Activated naive CD4-positive, alpha-beta T cell treated with anti-CD3 and anti-CD28 coated beads, Interleukin-2, amount 10 ng/mL, durations not matched to agents 7 days and 5 days (primary cell): ENCODE measurements at regions not wholly inside any gene's neighbourhood (a gene's known extent, or its start where the extent isn't known, plus 50 kb on each side); places are given as distances from the start of the nearest gene placed in this dataset.

Source experiments
- CTCF ChIA-PET: fragments of 350-600 bp; sonication (Branson Sonifier 250); formaldehyde crosslinking; loops from one replicate; lab custom pipeline; 2021; ENCODE audit warnings: antibody characterized with exemption; lab: Charles Lee
- DNase-seq: peaks from one replicate; pipeline ENCODE4 v3.0.0-alpha.2; 2020
- H3K27ac Mint-ChIP-seq: one replicate; pipeline ENCODE4 v1.8.0; 2021; ENCODE audit warnings: mild to moderate bottlenecking, moderate library complexity, mixed read lengths
- H3K27me3 Mint-ChIP-seq: one replicate; pipeline ENCODE4 v1.8.0; 2021; ENCODE audit warnings: mild to moderate bottlenecking, mixed read lengths
- H3K36me3 Mint-ChIP-seq: one replicate; pipeline ENCODE4 v1.8.0; 2021; ENCODE audit warnings: mixed read lengths
- H3K4me1 Mint-ChIP-seq: one replicate; pipeline ENCODE4 v1.8.0; 2021; ENCODE audit warnings: mixed read lengths
- H3K4me3 Mint-ChIP-seq: one replicate; pipeline ENCODE4 v1.8.0; 2021; ENCODE audit warnings: mild to moderate bottlenecking, moderate library complexity, mixed read lengths
- H3K9me3 Mint-ChIP-seq: one replicate; pipeline ENCODE4 v1.8.0; 2021; ENCODE audit warnings: mixed read lengths

DNA sequence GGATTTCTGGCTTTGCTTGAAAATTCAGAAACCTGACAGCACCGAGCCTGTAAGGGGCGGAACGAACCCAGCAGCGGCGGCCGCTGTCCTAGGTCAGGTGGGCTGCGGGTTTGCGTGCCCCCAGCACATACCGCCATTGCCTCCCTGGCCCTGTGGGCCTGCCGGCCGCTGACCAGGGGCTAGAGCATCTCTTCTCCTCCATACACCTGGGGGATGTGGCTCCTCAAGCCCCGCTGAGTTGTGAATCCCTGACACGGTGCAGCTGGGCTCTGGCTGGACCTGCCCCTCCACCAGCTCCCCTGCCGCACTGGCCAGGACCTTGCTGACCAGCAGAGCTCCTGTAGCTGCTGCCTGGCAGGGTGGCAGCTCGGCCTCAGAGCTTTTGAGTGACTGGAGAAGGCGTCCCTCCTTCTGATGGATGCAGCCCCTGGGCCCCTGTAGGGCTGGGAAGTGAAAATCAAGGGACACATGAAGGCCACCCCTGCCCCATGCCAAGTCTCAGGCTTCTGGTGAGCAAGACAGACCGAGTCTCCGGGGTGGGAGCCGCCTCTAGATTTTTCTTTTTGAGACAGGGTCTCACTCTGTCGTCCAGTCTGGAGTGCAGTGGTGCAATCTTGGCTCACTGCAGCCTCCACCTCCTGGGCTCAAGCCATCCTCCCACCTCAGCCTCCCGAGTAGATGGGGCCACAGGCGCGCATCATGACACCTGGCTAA is 184.9 kb upstream of the SFSWAP start:
- Mint-ChIP-seq H3K36me3 (no peaks in the 10 kb centered on the region), H3K9me3 (no peaks in the 10 kb centered on the region), H3K4me3 (no peak overlapping the region), H3K27me3 (no peaks in the 10 kb centered on the region), H3K4me1 (peaks cover 3% of the 10 kb centered on the region), H3K27ac (no peak overlapping the region)
- DNase-seq, result no peak
- CTCF ChIA-PET, result no interaction called here

GRCh38 chr12:131527092-131527491 is 183.8 kb upstream of the SFSWAP start:
- Mint-ChIP-seq H3K4me1 (peaks cover 3% of the 10 kb centered on the region), H3K9me3 (no peaks in the 10 kb centered on the region), H3K27me3 (no peaks in the 10 kb centered on the region), H3K4me3 (no peak overlapping the region), H3K36me3 (no peaks in the 10 kb centered on the region), H3K27ac (no peak overlapping the region)
- CTCF ChIA-PET, result no interaction called here
- DNase-seq, result no peak

DNA sequence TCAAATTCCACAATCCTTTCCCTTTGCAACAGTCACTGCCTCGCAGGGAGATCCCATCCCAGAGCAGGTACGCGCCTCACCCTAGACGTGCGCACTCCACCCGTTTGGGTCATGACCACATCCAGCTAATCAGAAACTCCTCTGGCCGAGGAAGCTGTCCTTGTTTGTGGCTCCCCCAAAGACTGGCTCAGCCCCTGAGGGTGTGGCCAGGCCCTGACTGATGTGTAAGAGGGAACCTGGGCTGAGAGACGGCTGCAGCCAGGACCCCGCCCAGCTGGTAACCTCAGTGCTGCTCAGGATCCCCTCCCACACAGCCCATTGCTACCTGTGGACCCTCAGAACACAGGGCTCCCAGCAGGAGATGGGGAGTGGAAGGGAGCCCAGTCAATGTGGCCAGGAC is 183.2 kb upstream of the SFSWAP start:
- Mint-ChIP-seq H3K4me1 (peaks cover 3% of the 10 kb centered on the region), H3K27me3 (no peaks in the 10 kb centered on the region), H3K36me3 (no peaks in the 10 kb centered on the region), H3K4me3 (no peak overlapping the region), H3K27ac (no peak overlapping the region), H3K9me3 (no peaks in the 10 kb centered on the region)
- CTCF ChIA-PET, result no interaction called here
- DNase-seq, result no peak

- Mint-ChIP-seq H3K36me3 (no peaks in the 10 kb centered on the region), H3K9me3 (no peaks in the 10 kb centered on the region), H3K27ac (no peak overlapping the region), H3K4me1 (peaks cover 3% of the 10 kb centered on the region), H3K4me3 (no peak overlapping the region), H3K27me3 (no peaks in the 10 kb centered on the region)
- CTCF ChIA-PET, result no interaction called here
- DNase-seq, result no peak
Measured at GRCh38 chr12:131528144-131528543, 182.7 kb upstream of the SFSWAP start.

DNA sequence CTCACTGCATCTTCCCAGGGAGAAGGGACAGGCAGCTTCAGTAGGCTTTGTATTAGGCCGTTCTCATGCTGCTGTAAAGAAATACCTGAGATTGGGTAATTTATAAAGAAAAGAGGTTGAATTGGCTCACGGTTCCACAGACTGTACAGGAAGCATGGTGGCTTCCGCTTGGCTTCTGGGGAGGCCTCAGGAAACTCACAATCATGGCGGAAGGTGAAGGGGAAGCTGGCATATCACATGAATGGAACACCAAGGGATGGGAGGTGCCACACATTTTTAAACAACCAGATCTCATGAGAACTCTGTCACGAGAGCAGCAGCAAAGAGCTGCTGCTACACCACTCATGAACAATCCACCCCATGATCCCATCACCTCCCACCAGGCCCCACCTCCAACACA is 182.2 kb upstream of the SFSWAP start:
- no peak overlapping the region for H3K27ac Mint-ChIP-seq
- peaks cover 3% of the 10 kb centered on the region for H3K4me1 Mint-ChIP-seq
- CTCF ChIA-PET, result no interaction called here
- H3K4me3 Mint-ChIP-seq, result no peak overlapping the region
- H3K27me3 Mint-ChIP-seq, result no peaks in the 10 kb centered on the region
- no peaks in the 10 kb centered on the region for H3K36me3 Mint-ChIP-seq
- no peaks in the 10 kb centered on the region for H3K9me3 Mint-ChIP-seq
- DNase-seq, result no peak

DNA sequence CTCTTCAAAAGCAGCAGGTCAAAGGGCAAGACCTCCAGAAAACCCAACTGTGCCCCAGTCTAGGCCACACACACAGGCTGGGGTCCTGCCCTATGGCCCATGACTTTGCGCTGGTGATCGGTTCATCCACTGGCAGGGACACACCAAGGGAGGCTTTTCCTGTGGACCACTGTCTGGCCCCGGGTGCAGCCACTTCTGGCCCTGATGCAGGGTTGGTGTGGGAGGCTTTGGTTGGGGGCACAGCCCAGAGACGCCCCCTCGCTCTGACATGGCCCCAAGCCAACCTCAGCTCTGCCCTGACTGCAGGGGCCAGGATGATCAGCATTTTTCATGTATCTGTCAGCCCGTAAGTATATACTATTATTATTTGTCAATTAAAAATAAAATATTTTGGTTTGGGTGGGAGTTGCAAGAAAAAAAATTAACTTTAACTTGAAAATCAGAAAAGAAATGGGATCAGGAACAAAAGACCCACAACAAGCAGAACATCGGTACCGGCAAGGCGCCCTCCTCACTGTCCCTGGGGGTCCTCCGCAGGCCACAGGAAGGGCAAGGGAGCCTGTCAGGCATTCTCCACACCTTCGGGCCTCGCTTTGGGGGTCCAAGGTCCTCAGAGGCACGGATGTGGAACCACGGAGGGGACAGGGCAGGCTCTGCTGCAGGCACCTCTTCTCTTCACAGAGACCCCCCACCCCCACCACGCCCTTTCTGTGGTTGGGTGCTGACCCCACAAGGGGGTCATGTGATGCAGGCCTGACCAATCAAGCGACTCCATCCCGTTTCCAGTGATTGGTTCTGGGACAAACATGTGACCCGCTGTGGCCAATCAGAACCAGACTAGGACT is 181.5 kb upstream of the SFSWAP start:
- CTCF ChIA-PET, result interaction anchor here (0.6 kb wide), 1 partner anchor 77 kb away, joined by 3 read pairs; no protein-coding TSS in a partner anchor
- H3K4me1 Mint-ChIP-seq, result peaks cover 3% of the 10 kb centered on the region
- no peak overlapping the region for H3K27ac Mint-ChIP-seq
- no peaks in the 10 kb centered on the region for H3K9me3 Mint-ChIP-seq
- DNase-seq, result no peak
- no peaks in the 10 kb centered on the region for H3K36me3 Mint-ChIP-seq
- no peak overlapping the region for H3K4me3 Mint-ChIP-seq
- no peaks in the 10 kb centered on the region for H3K27me3 Mint-ChIP-seq

- Mint-ChIP-seq H3K4me3 (no peak overlapping the region), H3K27ac (no peak overlapping the region), H3K27me3 (no peaks in the 10 kb centered on the region), H3K36me3 (no peaks in the 10 kb centered on the region), H3K4me1 (peaks cover 3% of the 10 kb centered on the region), H3K9me3 (no peaks in the 10 kb centered on the region)
- CTCF ChIA-PET, result interaction anchor here (0.6 kb wide), 1 partner anchor 77 kb away, joined by 3 read pairs; no protein-coding TSS in a partner anchor
- DNase-seq, result no peak
Measured at GRCh38 chr12:131530041-131530332, 180.9 kb upstream of the SFSWAP start.

DNA sequence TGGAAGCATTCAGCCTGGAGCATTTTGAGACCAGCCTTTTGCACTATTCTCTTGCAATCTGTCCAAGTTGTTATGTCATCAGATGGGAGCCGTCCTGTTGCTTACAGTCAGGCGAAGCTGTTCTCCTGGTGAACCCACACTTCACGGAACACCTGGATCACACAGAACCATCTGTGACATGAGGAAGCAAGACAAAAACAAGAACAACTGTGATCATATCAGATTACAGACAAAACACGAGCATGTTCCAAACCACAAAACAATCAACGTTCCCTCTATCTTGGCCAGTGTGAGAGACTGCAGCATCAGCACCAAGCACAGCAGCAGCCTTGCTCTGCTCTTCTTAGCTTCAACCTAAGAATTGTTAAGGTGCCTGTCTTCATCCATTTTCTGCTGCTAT is 180.5 kb upstream of the SFSWAP start:
- H3K27me3 Mint-ChIP-seq, result no peaks in the 10 kb centered on the region
- no peaks in the 10 kb centered on the region for H3K9me3 Mint-ChIP-seq
- DNase-seq, result no peak
- H3K27ac Mint-ChIP-seq, result no peak overlapping the region
- H3K4me3 Mint-ChIP-seq, result no peak overlapping the region
- peaks cover 3% of the 10 kb centered on the region for H3K4me1 Mint-ChIP-seq
- H3K36me3 Mint-ChIP-seq, result no peaks in the 10 kb centered on the region
- CTCF ChIA-PET, result interaction anchor here (0.6 kb wide), 1 partner anchor 78 kb away, joined by 3 read pairs; no protein-coding TSS in a partner anchor

DNA sequence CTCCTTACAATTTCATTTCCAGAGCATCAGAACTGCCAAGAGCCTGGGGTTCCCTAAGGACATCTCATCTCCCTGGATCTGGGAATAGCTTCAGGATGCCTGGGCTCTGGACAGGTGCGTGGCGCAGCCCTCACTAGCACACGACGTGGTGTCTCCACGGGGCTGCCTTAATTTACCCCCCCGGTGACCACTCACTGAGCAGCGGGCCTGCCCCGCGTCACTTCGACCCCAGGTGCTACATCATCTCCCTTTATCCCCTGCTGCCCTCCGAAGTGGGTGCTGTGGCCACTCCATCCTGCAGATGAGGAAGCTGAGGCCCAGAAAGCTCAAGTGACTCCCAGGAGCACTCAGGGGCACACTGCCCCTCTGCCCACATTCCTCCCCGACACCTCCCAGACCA is 177.8 kb upstream of the SFSWAP start:
- CTCF ChIA-PET, result no interaction called here
- Mint-ChIP-seq H3K9me3 (no peaks in the 10 kb centered on the region), H3K27ac (no peak overlapping the region), H3K36me3 (no peaks in the 10 kb centered on the region), H3K4me3 (no peak overlapping the region), H3K27me3 (no peaks in the 10 kb centered on the region), H3K4me1 (peaks cover 8% of the 10 kb centered on the region)
- no peak for DNase-seq

DNA sequence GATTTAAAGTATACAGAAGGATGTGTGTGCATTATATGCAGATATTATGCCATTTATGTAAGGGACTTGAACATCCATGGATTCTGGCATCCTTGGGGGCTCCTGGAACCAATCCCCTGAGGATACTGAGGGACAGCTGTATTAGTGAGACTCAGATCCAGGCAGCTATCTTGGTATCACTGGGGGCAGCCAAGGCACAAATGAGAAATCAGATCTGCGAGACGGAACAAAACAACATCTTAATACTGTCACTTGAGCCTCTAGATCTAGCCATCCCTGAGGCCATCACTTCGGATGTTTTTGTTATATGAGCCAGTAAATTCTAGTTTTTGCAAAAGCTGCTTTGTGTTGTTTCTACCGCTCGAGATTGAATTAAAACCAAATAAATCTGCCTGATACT is 175.1 kb upstream of the SFSWAP start:
- no peaks in the 10 kb centered on the region for H3K36me3 Mint-ChIP-seq
- CTCF ChIA-PET, result interaction anchor here (0.6 kb wide), 1 partner anchor 166 kb away, joined by 3 read pairs; no protein-coding TSS in a partner anchor
- H3K27ac Mint-ChIP-seq, result no peak overlapping the region

GRCh38 chr12:131536337-131536736 is 174.6 kb upstream of the SFSWAP start:
- Mint-ChIP-seq H3K4me1 (peaks cover 5% of the 10 kb centered on the region), H3K27me3 (no peaks in the 10 kb centered on the region), H3K9me3 (no peaks in the 10 kb centered on the region), H3K4me3 (no peak overlapping the region), H3K36me3 (no peaks in the 10 kb centered on the region), H3K27ac (no peak overlapping the region)
- peak; percentile 31 for DNase-seq
- CTCF ChIA-PET, result no interaction called here

More for the DNA sequence above, 175.1 kb upstream of the SFSWAP start:
- no peaks in the 10 kb centered on the region for H3K9me3 Mint-ChIP-seq
- no peak overlapping the region for H3K4me3 Mint-ChIP-seq
- no peaks in the 10 kb centered on the region for H3K27me3 Mint-ChIP-seq
- peaks cover 5% of the 10 kb centered on the region for H3K4me1 Mint-ChIP-seq
- no peak for DNase-seq

DNA sequence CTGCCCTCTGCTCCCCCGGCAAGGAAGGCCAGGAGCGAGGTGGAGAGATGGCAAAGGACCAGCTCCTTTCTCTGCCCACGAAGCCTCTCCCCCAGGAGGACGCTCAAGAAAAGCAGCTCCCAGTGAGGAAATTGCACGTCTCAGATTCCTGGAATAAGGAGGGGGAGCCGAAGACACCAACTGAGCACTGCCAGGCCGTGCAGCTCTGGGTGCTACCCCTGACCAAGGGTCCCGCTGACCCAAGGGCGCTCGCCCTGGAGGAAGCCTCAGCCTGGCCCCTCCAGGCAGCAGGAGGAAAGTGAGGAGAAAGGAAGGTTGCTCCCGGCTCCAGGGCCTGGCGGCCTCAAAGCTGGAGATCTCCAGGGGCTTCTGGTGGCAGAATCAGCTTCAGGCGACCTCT is 174.1 kb upstream of the SFSWAP start:
- CTCF ChIA-PET, result no interaction called here
- DNase-seq, result no peak
- Mint-ChIP-seq H3K4me3 (no peak overlapping the region), H3K9me3 (no peaks in the 10 kb centered on the region), H3K4me1 (peaks cover 5% of the 10 kb centered on the region), H3K27me3 (no peaks in the 10 kb centered on the region), H3K36me3 (no peaks in the 10 kb centered on the region), H3K27ac (no peak overlapping the region)

DNA sequence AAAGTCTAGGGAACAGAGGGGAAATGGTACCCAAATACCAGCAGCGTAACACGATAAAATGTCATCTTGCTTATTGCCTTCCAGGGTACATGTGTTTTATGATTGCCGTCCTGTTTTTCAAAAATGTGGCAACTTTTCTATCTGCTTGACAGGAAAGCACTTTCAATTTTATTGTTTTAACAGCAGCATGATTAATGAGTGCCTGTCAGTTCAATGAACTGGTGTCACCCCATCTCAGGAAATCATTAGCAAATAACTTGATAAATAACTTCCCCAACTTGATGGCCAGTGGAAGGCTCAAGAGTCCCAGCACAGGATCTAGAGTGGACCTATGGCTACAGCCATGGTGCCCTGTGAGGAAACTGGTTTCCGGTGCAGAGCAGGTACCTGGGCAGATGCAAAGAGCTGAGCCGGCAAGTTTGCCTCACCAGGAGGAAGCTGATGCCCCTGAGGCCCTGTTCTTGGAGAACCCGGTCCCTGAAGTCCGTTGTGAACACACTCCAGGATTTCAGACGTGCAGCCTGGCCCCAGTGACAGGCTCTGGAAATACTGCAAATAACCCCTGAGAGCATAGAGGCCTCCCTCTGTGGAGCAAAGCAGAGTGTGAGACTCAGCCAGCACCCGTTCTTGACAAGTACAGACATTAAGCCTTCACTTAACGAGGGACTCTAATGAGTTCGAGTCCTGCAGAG is 173.5 kb upstream of the SFSWAP start:
- no peak overlapping the region for H3K27ac Mint-ChIP-seq
- no peaks in the 10 kb centered on the region for H3K27me3 Mint-ChIP-seq
- CTCF ChIA-PET, result no interaction called here
- H3K9me3 Mint-ChIP-seq, result no peaks in the 10 kb centered on the region
- DNase-seq, result no peak
- no peaks in the 10 kb centered on the region for H3K36me3 Mint-ChIP-seq
- H3K4me1 Mint-ChIP-seq, result peaks cover 5% of the 10 kb centered on the region
- no peak overlapping the region for H3K4me3 Mint-ChIP-seq

DNA sequence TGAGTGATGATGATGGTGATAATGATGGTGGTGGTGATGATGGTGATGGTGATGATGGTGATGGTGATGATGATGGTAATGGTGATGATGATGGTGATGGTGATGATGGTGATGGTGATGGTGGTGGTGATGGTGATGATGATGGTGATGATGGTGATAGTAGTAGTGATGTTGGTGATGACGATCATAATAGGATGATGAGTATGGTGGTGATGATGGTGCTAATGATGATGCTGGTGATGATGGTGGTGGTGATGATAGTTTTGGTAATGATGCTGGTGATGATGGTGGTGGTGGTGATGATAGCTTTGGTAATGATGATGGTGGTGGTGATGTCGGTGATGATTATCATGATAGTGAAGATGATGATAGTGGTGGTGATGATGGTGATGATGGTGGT is 171.5 kb upstream of the SFSWAP start:
- no peak overlapping the region for H3K4me3 Mint-ChIP-seq
- no peak overlapping the region for H3K27ac Mint-ChIP-seq
- CTCF ChIA-PET, result no interaction called here
- no peaks in the 10 kb centered on the region for H3K27me3 Mint-ChIP-seq
- peaks cover 5% of the 10 kb centered on the region for H3K4me1 Mint-ChIP-seq
- no peaks in the 10 kb centered on the region for H3K36me3 Mint-ChIP-seq
- H3K9me3 Mint-ChIP-seq, result peaks cover 4% of the 10 kb centered on the region
- no peak for DNase-seq
